ENCODE measurements at regions not wholly inside any gene's neighbourhood (a gene's known extent, or its start where the extent isn't known, plus 50 kb on each side); places are given as distances from the start of the nearest gene placed in this dataset.

GRCh38 chr2:81598453-81598852, 1293.9 kb upstream of the LRRTM1 start:
- H3K36me3 Mint-ChIP-seq, result no peaks in the 10 kb centered on the region
- no peak overlapping the region for H3K27ac Mint-ChIP-seq
- peaks cover 3% of the 10 kb centered on the region for H3K27me3 Mint-ChIP-seq
- no peak for DNase-seq (ENCODE audit: extremely low spot score, unreplicated experiment)
- no peak overlapping the region for H3K4me3 Mint-ChIP-seq
- TF ChIP-seq CTCF (conservative IDR thresholded peaks at IDR 0.05), result no peak
- H3K9me3 Mint-ChIP-seq, result no peaks in the 10 kb centered on the region
- no peaks in the 10 kb centered on the region for H3K4me1 Mint-ChIP-seq (ENCODE audit: unreplicated experiment)

- H3K4me3 Mint-ChIP-seq, result no peak overlapping the region
- H3K9me3 Mint-ChIP-seq, result no peaks in the 10 kb centered on the region
- no peak overlapping the region for H3K27ac Mint-ChIP-seq
Measured at GRCh38 chr2:81589406-81589805, 1284.9 kb upstream of the LRRTM1 start.

GRCh38 chr2:81583311-81584108, 1279.0 kb upstream of the LRRTM1 start:
- Mint-ChIP-seq H3K27me3 (no peaks in the 10 kb centered on the region), H3K4me3 (no peak overlapping the region)

More at GRCh38 chr2:81589406-81589805, 1284.9 kb upstream of the LRRTM1 start:
- Mint-ChIP-seq H3K4me1 (ENCODE audit: unreplicated experiment) (no peaks in the 10 kb centered on the region), H3K36me3 (no peaks in the 10 kb centered on the region), H3K27me3 (no peaks in the 10 kb centered on the region)
- no peak for TF ChIP-seq CTCF (conservative IDR thresholded peaks at IDR 0.05)
- no peak for DNase-seq (ENCODE audit: extremely low spot score, unreplicated experiment)

GRCh38 chr2:81576713-81577112, 1272.2 kb upstream of the LRRTM1 start:
- H3K36me3 Mint-ChIP-seq, result no peaks in the 10 kb centered on the region
- no peak for DNase-seq (ENCODE audit: extremely low spot score, unreplicated experiment)
- H3K4me3 Mint-ChIP-seq, result no peak overlapping the region
- H3K9me3 Mint-ChIP-seq, result no peaks in the 10 kb centered on the region
- H3K27me3 Mint-ChIP-seq, result no peaks in the 10 kb centered on the region
- no peak overlapping the region for H3K27ac Mint-ChIP-seq
- H3K4me1 Mint-ChIP-seq (ENCODE audit: unreplicated experiment), result no peaks in the 10 kb centered on the region
- TF ChIP-seq CTCF (conservative IDR thresholded peaks at IDR 0.05), result no peak

More at GRCh38 chr2:81583311-81584108, 1279.0 kb upstream of the LRRTM1 start:
- Mint-ChIP-seq H3K9me3 (no peaks in the 10 kb centered on the region), H3K36me3 (no peaks in the 10 kb centered on the region), H3K4me1 (ENCODE audit: unreplicated experiment) (no peaks in the 10 kb centered on the region), H3K27ac (no peak overlapping the region)
- no peak for TF ChIP-seq CTCF (conservative IDR thresholded peaks at IDR 0.05)
- DNase-seq (ENCODE audit: extremely low spot score, unreplicated experiment), result no peak

DNA sequence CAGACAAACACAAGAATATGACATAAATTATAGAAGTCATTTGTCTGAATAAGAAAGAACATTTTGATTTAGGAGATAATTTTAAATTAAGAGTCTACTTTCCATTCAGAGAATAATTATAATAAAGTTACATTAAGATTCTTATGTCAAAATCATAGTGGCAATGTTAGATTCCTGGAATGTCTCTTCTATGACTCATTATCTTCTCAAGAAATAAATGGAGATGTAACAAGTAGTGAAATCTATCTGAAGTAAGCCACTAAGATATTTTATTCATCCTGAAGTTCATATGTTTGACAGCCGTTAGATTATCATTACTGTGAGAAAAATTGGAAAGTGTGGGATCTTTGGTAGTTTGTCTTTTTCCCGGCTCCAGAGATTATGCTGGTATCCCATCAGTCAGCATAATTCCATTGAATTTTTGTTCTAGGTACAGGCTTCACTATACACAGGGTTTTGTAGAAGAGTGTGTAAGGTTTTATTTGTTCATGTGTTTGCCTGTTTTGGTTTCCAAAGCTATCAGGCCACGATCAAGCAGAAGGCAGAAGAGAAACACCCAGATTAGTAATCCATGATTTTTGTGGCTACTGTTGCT, 1246.6 kb upstream of the LRRTM1 start:
- H3K27ac Mint-ChIP-seq, result no peak overlapping the region

More for the DNA sequence above, 1246.6 kb upstream of the LRRTM1 start:
- Mint-ChIP-seq H3K4me1 (ENCODE audit: unreplicated experiment) (no peaks in the 10 kb centered on the region), H3K4me3 (no peak overlapping the region), H3K27me3 (no peaks in the 10 kb centered on the region), H3K9me3 (no peaks in the 10 kb centered on the region), H3K36me3 (no peaks in the 10 kb centered on the region)
- TF ChIP-seq CTCF (conservative IDR thresholded peaks at IDR 0.05), result no peak
- no peak for DNase-seq (ENCODE audit: extremely low spot score, unreplicated experiment)
